ENCODE measurements at regions not wholly inside any gene's neighbourhood (a gene's known extent, or its start where the extent isn't known, plus 50 kb on each side); places are given as distances from the start of the nearest gene placed in this dataset.

DNA sequence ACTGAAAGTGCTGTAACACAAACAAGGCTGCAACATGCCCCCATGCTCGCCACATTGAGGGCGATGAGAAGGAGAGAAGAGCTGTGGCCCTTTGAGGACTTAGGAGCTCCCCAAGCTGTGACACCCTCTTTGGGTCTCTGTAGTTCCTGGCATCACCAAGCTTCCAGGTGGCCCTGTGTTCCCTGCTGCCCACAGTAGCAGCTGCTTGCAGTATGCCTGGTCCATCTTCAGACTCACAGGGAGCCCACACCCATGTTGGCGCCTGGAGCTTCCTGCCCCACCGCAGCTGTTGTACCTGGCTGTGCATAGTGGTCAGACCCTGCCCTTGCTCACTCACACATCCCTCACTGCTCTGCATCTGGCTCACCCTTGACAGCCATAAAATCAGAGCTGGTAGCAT is 401.2 kb upstream of the NRG3 start:
- TF ChIP-seq EP300 (IDR thresholded peaks at IDR 0.05; ENCODE audit: borderline replicate concordance) (no peak), CEBPB (IDR thresholded peaks at IDR 0.05) (no peak), ZBTB7A (IDR thresholded peaks at IDR 0.05; ENCODE audit: low read depth) (no peak), FOXM1 (IDR thresholded peaks at IDR 0.05; ENCODE audit: borderline replicate concordance, low read depth) (no peak), EGR1 (IDR thresholded peaks at IDR 0.05) (no peak), YY1 (IDR thresholded peaks at IDR 0.05; ENCODE audit: low read depth) (no peak), TEAD4 (IDR thresholded peaks at IDR 0.05) (no peak), TAF1 (IDR thresholded peaks at IDR 0.05; ENCODE audit: low read depth) (no peak), NFIC (IDR thresholded peaks at IDR 0.05) (no peak), RAD21 (IDR thresholded peaks at IDR 0.05; ENCODE audit: low read depth) (no peak), TCF12 (IDR thresholded peaks at IDR 0.05; ENCODE audit: low read depth) (no peak), CREB1 (IDR thresholded peaks at IDR 0.05; ENCODE audit: low read depth) (no peak)
- TF ChIP-seq, protein P1, sequence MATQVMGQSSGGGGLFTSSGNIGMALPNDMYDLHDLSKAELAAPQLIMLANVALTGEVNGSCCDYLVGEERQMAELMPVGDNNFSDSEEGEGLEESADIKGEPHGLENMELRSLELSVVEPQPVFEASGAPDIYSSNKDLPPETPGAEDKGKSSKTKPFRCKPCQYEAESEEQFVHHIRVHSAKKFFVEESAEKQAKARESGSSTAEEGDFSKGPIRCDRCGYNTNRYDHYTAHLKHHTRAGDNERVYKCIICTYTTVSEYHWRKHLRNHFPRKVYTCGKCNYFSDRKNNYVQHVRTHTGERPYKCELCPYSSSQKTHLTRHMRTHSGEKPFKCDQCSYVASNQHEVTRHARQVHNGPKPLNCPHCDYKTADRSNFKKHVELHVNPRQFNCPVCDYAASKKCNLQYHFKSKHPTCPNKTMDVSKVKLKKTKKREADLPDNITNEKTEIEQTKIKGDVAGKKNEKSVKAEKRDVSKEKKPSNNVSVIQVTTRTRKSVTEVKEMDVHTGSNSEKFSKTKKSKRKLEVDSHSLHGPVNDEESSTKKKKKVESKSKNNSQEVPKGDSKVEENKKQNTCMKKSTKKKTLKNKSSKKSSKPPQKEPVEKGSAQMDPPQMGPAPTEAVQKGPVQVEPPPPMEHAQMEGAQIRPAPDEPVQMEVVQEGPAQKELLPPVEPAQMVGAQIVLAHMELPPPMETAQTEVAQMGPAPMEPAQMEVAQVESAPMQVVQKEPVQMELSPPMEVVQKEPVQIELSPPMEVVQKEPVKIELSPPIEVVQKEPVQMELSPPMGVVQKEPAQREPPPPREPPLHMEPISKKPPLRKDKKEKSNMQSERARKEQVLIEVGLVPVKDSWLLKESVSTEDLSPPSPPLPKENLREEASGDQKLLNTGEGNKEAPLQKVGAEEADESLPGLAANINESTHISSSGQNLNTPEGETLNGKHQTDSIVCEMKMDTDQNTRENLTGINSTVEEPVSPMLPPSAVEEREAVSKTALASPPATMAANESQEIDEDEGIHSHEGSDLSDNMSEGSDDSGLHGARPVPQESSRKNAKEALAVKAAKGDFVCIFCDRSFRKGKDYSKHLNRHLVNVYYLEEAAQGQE (IDR thresholded peaks at IDR 0.05; ENCODE audit: low read depth) = no peak
- TF ChIP-seq, protein P2, sequence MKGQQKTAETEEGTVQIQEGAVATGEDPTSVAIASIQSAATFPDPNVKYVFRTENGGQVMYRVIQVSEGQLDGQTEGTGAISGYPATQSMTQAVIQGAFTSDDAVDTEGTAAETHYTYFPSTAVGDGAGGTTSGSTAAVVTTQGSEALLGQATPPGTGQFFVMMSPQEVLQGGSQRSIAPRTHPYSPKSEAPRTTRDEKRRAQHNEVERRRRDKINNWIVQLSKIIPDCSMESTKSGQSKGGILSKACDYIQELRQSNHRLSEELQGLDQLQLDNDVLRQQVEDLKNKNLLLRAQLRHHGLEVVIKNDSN (IDR thresholded peaks at IDR 0.05) = no peak
- TF ChIP-seq, protein P3, sequence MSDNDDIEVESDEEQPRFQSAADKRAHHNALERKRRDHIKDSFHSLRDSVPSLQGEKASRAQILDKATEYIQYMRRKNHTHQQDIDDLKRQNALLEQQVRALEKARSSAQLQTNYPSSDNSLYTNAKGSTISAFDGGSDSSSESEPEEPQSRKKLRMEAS (IDR thresholded peaks at IDR 0.05) = no peak

DNA sequence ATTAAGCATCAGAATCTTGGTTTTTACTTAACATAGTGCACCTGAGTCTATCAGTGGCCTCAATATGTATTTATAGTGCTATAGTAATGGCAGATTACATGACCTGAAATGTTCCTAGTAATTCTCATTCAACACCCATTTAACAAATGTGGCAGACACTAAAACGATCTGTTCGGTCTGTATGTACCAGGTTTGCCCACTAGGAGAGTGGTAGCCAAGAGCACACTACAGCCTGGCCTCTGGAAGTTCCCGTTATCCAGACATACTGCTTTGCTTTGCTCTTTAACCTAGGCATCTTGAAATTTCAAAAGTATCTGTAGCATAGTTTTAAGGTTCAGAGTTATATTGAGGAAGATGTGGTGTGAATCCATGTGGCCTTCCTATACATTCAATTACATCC is 395.7 kb upstream of the NRG3 start:
- TF ChIP-seq TAF1 (IDR thresholded peaks at IDR 0.05; ENCODE audit: low read depth) (no peak), TEAD4 (IDR thresholded peaks at IDR 0.05) (no peak), RAD21 (IDR thresholded peaks at IDR 0.05; ENCODE audit: low read depth) (no peak), TCF12 (IDR thresholded peaks at IDR 0.05; ENCODE audit: low read depth) (no peak), CREB1 (IDR thresholded peaks at IDR 0.05; ENCODE audit: low read depth) (no peak), CEBPB (IDR thresholded peaks at IDR 0.05) (no peak), YY1 (IDR thresholded peaks at IDR 0.05; ENCODE audit: low read depth) (no peak), ZBTB7A (IDR thresholded peaks at IDR 0.05; ENCODE audit: low read depth) (no peak)
- TF ChIP-seq, protein P3 (IDR thresholded peaks at IDR 0.05) = no peak
- TF ChIP-seq, protein P1 (IDR thresholded peaks at IDR 0.05; ENCODE audit: low read depth) = no peak
- TF ChIP-seq, protein P2 (IDR thresholded peaks at IDR 0.05) = no peak

DNA sequence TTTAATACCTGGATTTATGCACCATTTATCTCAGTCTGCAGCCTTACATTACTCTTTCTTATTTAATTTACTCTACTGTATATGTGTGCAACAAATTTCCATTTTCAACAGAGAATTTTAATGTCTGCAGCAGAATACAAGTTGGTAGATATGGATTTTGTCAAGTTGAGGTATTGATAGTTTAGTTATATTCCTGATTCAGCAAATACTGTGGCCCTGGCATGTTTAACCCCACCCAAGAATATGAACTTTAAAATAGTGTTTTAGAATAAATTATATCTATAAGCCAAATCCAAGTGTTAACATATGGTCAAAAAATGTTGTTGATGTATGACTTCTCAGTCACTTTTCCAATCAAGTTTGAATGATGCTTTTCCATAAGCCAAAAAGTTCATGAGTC is 378.4 kb upstream of the NRG3 start:
- TF ChIP-seq TAF1 (IDR thresholded peaks at IDR 0.05; ENCODE audit: low read depth) (no peak), RAD21 (IDR thresholded peaks at IDR 0.05; ENCODE audit: low read depth) (no peak), CREB1 (IDR thresholded peaks at IDR 0.05; ENCODE audit: low read depth) (no peak), ZBTB7A (IDR thresholded peaks at IDR 0.05; ENCODE audit: low read depth) (no peak), NFIC (IDR thresholded peaks at IDR 0.05) (no peak), TCF12 (IDR thresholded peaks at IDR 0.05; ENCODE audit: low read depth) (no peak), TEAD4 (IDR thresholded peaks at IDR 0.05) (no peak), FOXM1 (IDR thresholded peaks at IDR 0.05; ENCODE audit: borderline replicate concordance, low read depth) (no peak), YY1 (IDR thresholded peaks at IDR 0.05; ENCODE audit: low read depth) (no peak), EGR1 (IDR thresholded peaks at IDR 0.05) (no peak), EP300 (IDR thresholded peaks at IDR 0.05; ENCODE audit: borderline replicate concordance) (no peak), CEBPB (IDR thresholded peaks at IDR 0.05) (no peak)
- TF ChIP-seq, protein P3 (IDR thresholded peaks at IDR 0.05) = no peak
- TF ChIP-seq, protein P1 (IDR thresholded peaks at IDR 0.05; ENCODE audit: low read depth) = no peak
- TF ChIP-seq, protein P2 (IDR thresholded peaks at IDR 0.05) = no peak

Data from Ishikawa (cell line).